Activated CD8-positive, alpha-beta memory T cell treated with anti-CD3 and anti-CD28 coated beads for 48 hours (primary cell): ENCODE measurements at regions not wholly inside any gene's neighbourhood (a gene's known extent, or its start where the extent isn't known, plus 50 kb on each side); places are given as distances from the start of the nearest gene placed in this dataset.

Experiments
- DNase-seq, 3 experiments: peaks; one replicate each; pipeline ENCODE4 v3.0.0-alpha.2; 2020; ENCODE audit warnings: low read depth in 2 of 3, low spot score in 2 of 3

GRCh38 chr5:158644301-158644700 is 455.4 kb downstream of the EBF1 start:
- DNase-seq, result no peak

GRCh38 chr5:158643840-158644239 is 455.9 kb downstream of the EBF1 start:
- no peak for DNase-seq

- no peak for DNase-seq
Observed at GRCh38 chr5:158642879-158643278, 456.8 kb downstream of the EBF1 start.

- no peak for DNase-seq
Observed at GRCh38 chr5:158641016-158641415, 458.7 kb downstream of the EBF1 start.

GRCh38 chr5:158640593-158640980 is 459.1 kb downstream of the EBF1 start:
- DNase-seq, result no peak

- no peak for DNase-seq
Observed at GRCh38 chr5:158639881-158640592, 459.7 kb downstream of the EBF1 start.

- no peak for DNase-seq
Observed at GRCh38 chr5:158638396-158638795, 461.3 kb downstream of the EBF1 start.

GRCh38 chr5:158637039-158637438 is 462.7 kb downstream of the EBF1 start:
- no peak for DNase-seq

GRCh38 chr5:158635565-158635964 is 464.2 kb downstream of the EBF1 start:
- DNase-seq, result no peak

DNA sequence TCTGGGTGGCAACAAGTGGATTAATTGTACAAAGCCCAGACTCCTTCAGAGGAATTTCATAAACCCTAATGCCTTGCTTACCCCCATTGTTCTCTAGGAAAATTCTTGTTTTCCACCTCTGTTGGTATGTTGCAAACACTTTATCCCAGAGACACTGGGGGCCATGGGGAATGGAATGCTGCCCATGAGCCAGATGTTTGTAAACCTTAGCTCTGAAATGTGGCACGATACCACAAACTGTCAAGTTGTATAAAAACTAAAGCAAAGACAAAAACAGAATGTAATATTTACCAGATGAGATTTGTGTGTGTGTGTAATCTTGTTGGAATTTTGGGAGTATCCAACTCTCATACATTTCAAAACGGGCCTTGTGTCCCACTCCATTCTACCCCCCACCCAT is 465.0 kb downstream of the EBF1 start:
- no peak for DNase-seq

DNA sequence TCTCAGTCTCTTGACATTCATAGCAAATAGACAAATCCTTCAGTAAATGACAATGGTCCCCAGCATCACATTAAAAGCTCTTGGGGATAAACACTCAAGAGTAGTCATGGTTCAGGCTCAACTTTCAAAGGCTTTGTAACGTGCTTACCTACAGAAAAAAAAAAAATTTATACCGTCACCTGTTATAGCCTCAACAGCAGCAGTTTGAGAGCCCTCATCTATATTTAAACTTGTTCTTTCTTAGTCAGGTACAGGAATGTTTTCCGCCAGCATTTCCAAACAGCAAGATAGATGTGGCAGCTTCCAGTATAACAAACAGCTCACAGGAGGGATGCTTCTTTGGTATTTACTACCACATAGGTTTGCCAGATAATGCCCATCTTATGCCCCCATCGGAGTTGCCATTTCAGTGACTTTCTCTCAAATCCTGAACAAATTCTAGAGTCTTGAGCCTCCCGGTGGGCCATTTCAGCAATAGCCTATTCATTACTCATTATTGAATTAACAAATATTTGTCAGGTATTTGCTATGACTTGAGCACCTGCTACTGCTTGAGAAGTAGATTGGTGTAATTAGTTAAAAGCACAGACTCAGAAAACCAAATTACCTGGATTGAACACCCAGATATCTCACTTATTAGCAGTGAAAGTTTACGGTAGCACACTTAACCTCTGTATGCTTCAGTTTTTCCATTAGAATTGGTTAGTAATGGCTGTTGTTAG is 470.0 kb downstream of the EBF1 start:
- DNase-seq, result no peak

DNA sequence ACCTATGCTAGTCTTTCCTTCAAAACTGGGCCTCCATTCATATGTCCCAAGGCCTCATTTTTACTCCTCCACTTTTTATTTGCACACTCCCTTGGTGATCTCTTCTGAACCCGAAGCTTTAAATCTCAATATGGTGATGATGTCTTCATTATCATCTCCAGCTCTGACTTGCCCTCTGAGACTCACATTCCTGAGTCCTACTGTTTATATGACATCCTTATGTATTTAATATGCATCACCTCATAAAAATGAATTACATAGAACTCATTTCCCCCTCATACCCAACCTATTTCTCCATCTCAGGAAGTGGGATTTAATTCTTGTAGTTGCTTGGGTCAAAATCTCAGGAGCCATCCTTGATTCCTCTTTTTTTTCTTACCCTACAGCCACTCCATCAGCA is 473.0 kb downstream of the EBF1 start:
- no peak for DNase-seq

- DNase-seq, result no peak
Observed at GRCh38 chr5:158623971-158624370, 475.7 kb downstream of the EBF1 start.

- DNase-seq, result no peak
Observed at GRCh38 chr5:158621391-158621790, 478.3 kb downstream of the EBF1 start.

- DNase-seq, result no peak
Observed at GRCh38 chr5:158619083-158619788, 480.5 kb downstream of the EBF1 start.

DNA sequence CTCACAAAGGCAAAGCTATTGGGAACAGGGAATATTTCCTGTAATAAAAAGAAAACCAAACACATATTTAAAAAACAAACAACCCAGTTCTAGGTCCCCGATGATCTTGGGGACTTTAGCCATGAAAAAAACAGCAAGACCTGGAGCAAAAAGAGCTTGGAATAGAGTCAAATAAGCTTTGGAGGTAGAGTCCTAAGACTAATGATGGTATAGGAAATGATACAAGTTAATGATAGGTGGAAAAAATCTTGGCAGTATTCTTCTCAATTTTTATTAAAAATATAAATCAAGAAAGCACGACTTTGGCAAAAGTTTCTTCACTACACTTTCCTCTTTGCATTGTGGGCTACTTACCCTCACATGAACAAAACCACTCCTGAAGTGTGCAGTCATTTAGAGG is 481.5 kb downstream of the EBF1 start:
- DNase-seq, result no peak

GRCh38 chr5:158616707-158617106 is 483.0 kb downstream of the EBF1 start:
- DNase-seq, result no peak

DNA sequence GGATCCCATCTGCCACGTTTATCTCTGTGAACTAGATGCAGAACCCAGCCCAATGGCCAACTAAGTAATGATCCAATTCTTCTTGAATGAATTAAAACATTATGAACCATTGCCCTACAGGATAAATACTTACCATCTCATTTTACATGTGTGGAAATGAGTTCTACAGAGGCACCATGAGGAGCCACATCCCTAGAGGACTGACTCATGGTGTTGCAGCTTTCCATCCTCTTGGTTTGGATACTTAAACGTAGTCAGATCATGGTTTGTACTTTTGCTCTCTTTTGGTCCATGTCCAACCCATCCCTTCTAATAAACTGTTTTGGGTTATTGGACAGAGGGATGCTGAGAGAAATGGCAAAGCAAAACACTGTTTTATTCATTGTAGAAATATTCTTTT is 484.8 kb downstream of the EBF1 start:
- DNase-seq, result no peak

GRCh38 chr5:158611581-158611980 is 488.1 kb downstream of the EBF1 start:
- no peak for DNase-seq

DNA sequence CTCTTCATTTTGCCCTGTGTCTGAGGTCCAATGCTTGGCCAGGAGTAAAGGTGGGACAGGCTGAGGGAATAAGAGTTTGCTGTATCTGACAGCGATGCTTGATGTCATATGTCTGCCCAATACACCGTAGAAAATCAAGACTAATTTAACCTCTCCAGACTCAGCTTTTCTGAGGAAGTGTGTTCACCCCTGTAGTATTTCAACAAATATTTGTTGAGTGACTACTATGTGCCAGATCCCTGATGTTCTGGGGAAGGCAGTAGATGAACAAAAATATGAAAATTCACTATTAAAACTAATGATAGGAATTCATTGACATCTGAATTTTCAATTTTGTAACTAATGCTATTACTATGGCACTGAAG is 489.7 kb downstream of the EBF1 start:
- no peak for DNase-seq

DNA sequence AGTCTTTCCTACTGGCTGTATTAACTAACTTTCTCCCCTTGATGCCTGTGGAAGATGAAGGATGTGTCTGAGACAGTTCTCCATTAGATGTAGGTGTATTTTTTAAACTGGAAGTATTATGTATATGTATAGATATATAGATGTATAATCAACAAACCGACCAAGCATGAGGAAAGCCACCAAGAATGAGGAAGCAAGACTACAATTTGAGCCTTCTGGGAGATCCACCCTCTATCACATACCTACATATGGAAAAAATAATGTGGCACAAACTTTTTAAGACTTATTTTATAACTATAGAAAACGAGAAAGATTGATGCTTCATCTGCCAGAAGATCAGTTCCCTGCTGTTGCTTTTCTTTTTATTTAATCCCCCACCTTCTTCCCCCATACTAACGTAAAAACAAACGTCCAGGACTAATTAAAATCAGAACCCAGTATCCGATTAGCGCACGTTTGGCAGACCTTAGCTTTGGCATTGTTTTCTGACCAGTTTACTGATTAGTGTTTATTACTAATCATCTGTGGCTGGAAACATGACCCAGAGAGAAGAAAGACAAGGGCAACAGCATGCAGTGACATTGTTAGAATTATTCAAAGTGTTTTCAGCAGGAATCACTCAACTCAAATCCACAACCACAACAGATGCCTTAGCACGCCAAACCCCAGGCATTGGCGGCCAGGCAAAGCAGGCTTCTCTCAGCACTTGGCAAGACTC is 490.2 kb downstream of the EBF1 start:
- no peak for DNase-seq

GRCh38 chr5:158607088-158607487 is 492.6 kb downstream of the EBF1 start:
- DNase-seq, result no peak
